Muscle of leg (tissue), 3 donors: ENCODE measurements at regions not wholly inside any gene's neighbourhood (a gene's known extent, or its start where the extent isn't known, plus 50 kb on each side); places are given as distances from the start of the nearest gene placed in this dataset.

Source experiments
- DNase-seq: peaks from one replicate; pipeline ENCODE4 v3.0.0; 2013
- H3K27ac ChIP-seq: one replicate; pipeline ENCODE4 v1.5.1; 2013; ENCODE audit warnings: mild to moderate bottlenecking, low read length, control low read depth
- H3K27me3 ChIP-seq: one replicate; pipeline ENCODE4 v1.6.1; 2013; ENCODE audit warnings: low read length; ENCODE audit not compliant: control insufficient read depth, insufficient read depth
- H3K36me3 ChIP-seq: one replicate; pipeline ENCODE4 v1.6.1; 2013; ENCODE audit warnings: low read length; ENCODE audit not compliant: control insufficient read depth, insufficient read depth
- H3K4me1 ChIP-seq: one replicate; pipeline ENCODE4 v1.6.1; 2013; ENCODE audit warnings: low read length; ENCODE audit not compliant: control insufficient read depth, insufficient read depth
- H3K4me3 ChIP-seq: one replicate; pipeline ENCODE4 v1.5.1; 2013; ENCODE audit warnings: low read length, control low read depth
- H3K9me3 ChIP-seq: replicated peaks from 2 replicates; pipeline ENCODE4 v1.6.1; 2013; ENCODE audit warnings: low read depth, low read length; ENCODE audit not compliant: control insufficient read depth
- WGBS: methylation state at CpG from one replicate; pipeline ENCODE4 v1.1.5; 2013; ENCODE audit warnings: missing lambda C conversion rate; ENCODE audit not compliant: insufficient coverage; 5-methylcytosine and 5-hydroxymethylcytosine counted together

DNA sequence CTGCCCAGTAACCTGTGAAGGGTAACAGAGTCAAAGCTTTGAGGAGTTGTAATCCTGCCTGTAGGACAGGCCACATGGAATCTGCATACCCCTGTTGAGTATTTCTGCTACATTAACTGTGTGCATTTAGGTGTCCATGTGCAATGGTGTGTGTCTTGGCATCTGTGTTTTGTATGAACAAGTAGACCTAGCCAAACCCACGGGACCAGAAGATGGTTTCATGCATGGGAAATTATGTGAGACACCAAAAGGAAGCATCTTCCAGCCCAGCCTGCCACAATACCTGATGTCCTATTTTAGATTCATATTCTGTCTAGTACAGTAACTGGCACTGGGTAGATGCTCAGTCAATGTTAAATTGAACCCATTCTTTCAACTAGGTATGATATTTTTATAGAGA, 70.8 kb upstream of the KCND3 start:
- DNase-seq: no peak
- Histone ChIP-seq H3K4me3 (no peak overlapping the region), H3K4me1 (no peaks in the 10 kb centered on the region), H3K9me3 (no peaks in the 10 kb centered on the region), H3K36me3 (no peaks in the 10 kb centered on the region), H3K27me3 (peaks cover 4% of the 10 kb centered on the region), H3K27ac (no peak overlapping the region)
- 50% methylated on average over 1 of the region's 1 CpG for WGBS

- H3K4me1 ChIP-seq: no peaks in the 10 kb centered on the region
- H3K27ac ChIP-seq: no peak overlapping the region
- H3K36me3 ChIP-seq: no peaks in the 10 kb centered on the region
- H3K4me3 ChIP-seq: no peak overlapping the region
- no peak for DNase-seq
- no peaks in the 10 kb centered on the region for H3K9me3 ChIP-seq
- peaks cover 4% of the 10 kb centered on the region for H3K27me3 ChIP-seq
- 77% methylated on average over 4 of the region's 5 CpGs for WGBS
Observed at GRCh38 chr1:112061056-112061455, 71.6 kb upstream of the KCND3 start.

GRCh38 chr1:112061901-112062320, 72.4 kb upstream of the KCND3 start:
- Histone ChIP-seq H3K4me1 (no peaks in the 10 kb centered on the region), H3K27me3 (peaks cover 3% of the 10 kb centered on the region), H3K9me3 (no peaks in the 10 kb centered on the region), H3K36me3 (no peaks in the 10 kb centered on the region), H3K4me3 (no peak overlapping the region), H3K27ac (no peak overlapping the region)
- DNase-seq: no peak
- WGBS: 67% methylated on average over 2 of the region's 4 CpGs

GRCh38 chr1:112063781-112064728, 74.6 kb upstream of the KCND3 start:
- no peaks in the 10 kb centered on the region for H3K9me3 ChIP-seq
- no peak overlapping the region for H3K27ac ChIP-seq

GRCh38 chr1:112067989-112068388, 78.5 kb upstream of the KCND3 start:
- DNase-seq: no peak
- Histone ChIP-seq H3K4me1 (no peaks in the 10 kb centered on the region), H3K36me3 (no peaks in the 10 kb centered on the region), H3K27me3 (peaks cover 2% of the 10 kb centered on the region), H3K9me3 (no peaks in the 10 kb centered on the region), H3K4me3 (no peak overlapping the region), H3K27ac (no peak overlapping the region)
- WGBS: no CpG with 5 or more reads among the region's 1 CpG

More at GRCh38 chr1:112063781-112064728, 74.6 kb upstream of the KCND3 start:
- WGBS: 76% methylated on average over 9 of the region's 12 CpGs
- no peak for DNase-seq
- peaks cover 2% of the 10 kb centered on the region for H3K27me3 ChIP-seq
- H3K36me3 ChIP-seq: no peaks in the 10 kb centered on the region
- H3K4me1 ChIP-seq: no peaks in the 10 kb centered on the region
- H3K4me3 ChIP-seq: no peak overlapping the region

DNA sequence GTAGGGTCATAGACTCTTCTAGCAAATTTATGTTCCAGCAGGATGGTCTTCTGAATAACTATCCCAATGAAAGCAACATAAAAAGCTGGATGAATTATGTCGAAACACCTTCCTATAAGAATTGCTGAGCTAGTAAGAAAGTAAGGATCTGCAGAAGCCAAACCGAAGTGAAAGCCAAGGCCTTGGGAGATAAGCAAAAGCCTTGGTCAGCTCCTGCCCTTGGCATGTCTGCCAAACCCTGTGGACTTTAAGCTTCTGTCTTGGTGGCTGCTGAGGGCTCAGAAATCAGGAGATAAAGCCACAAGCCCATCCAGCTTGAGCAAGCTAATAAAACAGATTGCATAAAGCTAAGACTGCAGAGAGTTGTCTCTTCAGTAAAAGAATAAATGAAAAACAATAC, 81.2 kb upstream of the KCND3 start:
- Histone ChIP-seq H3K4me3 (no peak overlapping the region), H3K4me1 (no peaks in the 10 kb centered on the region), H3K36me3 (no peaks in the 10 kb centered on the region), H3K9me3 (no peaks in the 10 kb centered on the region), H3K27ac (no peak overlapping the region), H3K27me3 (no peaks in the 10 kb centered on the region)
- 75% methylated on average over 1 of the region's 2 CpGs for WGBS
- no peak for DNase-seq

- no peaks in the 10 kb centered on the region for H3K36me3 ChIP-seq
- WGBS: 60% methylated on average over 1 of the region's 1 CpG
Observed at GRCh38 chr1:112074711-112075110, 85.2 kb upstream of the KCND3 start.

GRCh38 chr1:112075566-112075965, 86.1 kb upstream of the KCND3 start:
- Histone ChIP-seq H3K4me1 (no peaks in the 10 kb centered on the region), H3K27ac (no peak overlapping the region), H3K27me3 (no peaks in the 10 kb centered on the region), H3K36me3 (no peaks in the 10 kb centered on the region), H3K4me3 (no peak overlapping the region), H3K9me3 (no peaks in the 10 kb centered on the region)
- DNase-seq: no peak
- WGBS: 67% methylated on average over 1 of the region's 1 CpG

More at GRCh38 chr1:112074711-112075110, 85.2 kb upstream of the KCND3 start:
- no peaks in the 10 kb centered on the region for H3K27me3 ChIP-seq
- no peaks in the 10 kb centered on the region for H3K9me3 ChIP-seq
- no peak overlapping the region for H3K4me3 ChIP-seq
- no peak overlapping the region for H3K27ac ChIP-seq
- no peaks in the 10 kb centered on the region for H3K4me1 ChIP-seq
- DNase-seq: no peak

DNA sequence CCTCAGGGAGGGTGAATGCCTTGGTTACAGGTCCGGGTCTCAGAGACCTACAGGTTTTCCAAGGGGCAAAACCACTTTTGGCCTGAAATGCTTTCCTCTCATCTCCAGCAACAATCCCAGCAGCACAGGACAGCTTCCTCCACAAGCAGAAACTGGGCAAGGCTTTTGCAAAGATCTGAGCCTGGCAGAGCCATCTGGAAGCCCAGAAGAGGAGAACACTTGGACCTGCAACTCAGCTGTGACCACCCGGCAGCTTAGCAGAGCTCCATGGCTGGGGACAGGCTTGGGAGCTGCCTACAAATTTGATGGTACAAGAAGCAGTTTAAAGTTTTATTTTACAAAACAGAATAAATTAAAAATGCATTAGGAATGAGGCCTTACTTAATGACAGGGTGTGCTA, 90.0 kb upstream of the KCND3 start:
- no CpG with 5 or more reads among the region's 2 CpGs for WGBS
- no peaks in the 10 kb centered on the region for H3K9me3 ChIP-seq
- no peaks in the 10 kb centered on the region for H3K4me1 ChIP-seq
- no peaks in the 10 kb centered on the region for H3K27me3 ChIP-seq
- no peak overlapping the region for H3K27ac ChIP-seq
- no peak overlapping the region for H3K4me3 ChIP-seq
- no peaks in the 10 kb centered on the region for H3K36me3 ChIP-seq
- no peak for DNase-seq

- DNase-seq: peak; percentile 32
- H3K4me3 ChIP-seq: no peak overlapping the region
- 10% methylated on average over 2 of the region's 3 CpGs for WGBS
- no peaks in the 10 kb centered on the region for H3K36me3 ChIP-seq
- H3K27me3 ChIP-seq: no peaks in the 10 kb centered on the region
- no peaks in the 10 kb centered on the region for H3K4me1 ChIP-seq
- no peak overlapping the region for H3K27ac ChIP-seq
- no peaks in the 10 kb centered on the region for H3K9me3 ChIP-seq
Observed at GRCh38 chr1:112083487-112083886, 94.0 kb upstream of the KCND3 start.
